Upper lobe of right lung (tissue), 1 donor: ENCODE measurements at regions not wholly inside any gene's neighbourhood (a gene's known extent, or its start where the extent isn't known, plus 50 kb on each side); places are given as distances from the start of the nearest gene placed in this dataset.

Experiments
- ATAC-seq: fragments of 200-7000 bp; cut with Tn5 transposase; one replicate; pipeline ENCODE4 v1.9.1; 2020; ENCODE audit warnings: mild to moderate bottlenecking, moderate library complexity
- DNase-seq: peaks from one replicate; pipeline ENCODE4 v3.0.0-alpha.2; 2020
- H3K27ac ChIP-seq: fragments of 200-600 bp; one replicate; pipeline ENCODE4 v1.8.0; 2022
- H3K27me3 ChIP-seq: fragments of 200-600 bp; one replicate; pipeline ENCODE4 v1.8.0; 2022; ENCODE audit warnings: mild to moderate bottlenecking
- H3K36me3 ChIP-seq: fragments of 200-600 bp; one replicate; pipeline ENCODE4 v1.8.0; 2022
- H3K4me1 ChIP-seq: fragments of 200-600 bp; one replicate; pipeline ENCODE4 v1.8.0; 2022
- H3K4me3 ChIP-seq: fragments of 200-600 bp; one replicate; pipeline ENCODE4 v1.8.0; 2022; ENCODE audit warnings: mild to moderate bottlenecking
- H3K9me3 ChIP-seq: fragments of 200-600 bp; one replicate; pipeline ENCODE4 v1.8.0; 2022
- intact Hi-C: fragments of 100-400 bp; cut with DNase I; formaldehyde crosslinking; loops from one replicate; pipeline ENCODE4 v1.11.0; 2022
- TF ChIP-seq, protein P1 (sequence below): fragments of 200-600 bp; IDR thresholded peaks from one replicate; pipeline ENCODE4 v1.8.0; 2022; ENCODE audit warnings: antibody characterized with exemption
- donor health status: DM: no; HTN: yes; CAD: no; lungs with severe emphysema.

DNA sequence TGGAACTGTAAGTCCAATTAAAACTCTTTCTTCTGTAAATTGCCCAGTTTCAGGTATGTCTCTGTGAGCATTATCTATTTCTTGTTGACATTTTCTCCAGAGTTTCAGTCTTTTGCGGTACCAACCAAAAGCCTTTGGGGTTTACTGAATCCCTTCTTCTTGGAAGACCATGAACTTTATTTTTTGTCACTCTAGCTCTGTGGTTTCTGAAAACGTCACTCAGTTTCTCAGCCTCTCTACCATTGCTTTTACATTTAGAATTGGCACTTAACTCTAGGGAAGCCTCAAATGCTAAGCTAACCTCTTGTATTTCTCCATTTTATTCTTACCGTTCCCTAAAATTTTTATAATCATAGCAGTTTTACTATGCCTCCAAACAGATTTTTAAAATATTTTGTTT lies 237.6 kb downstream of the CSNK2A3 start:
- Histone ChIP-seq H3K4me1 (no peaks in the 10 kb centered on the region), H3K36me3 (no peaks in the 10 kb centered on the region), H3K27ac (no peak overlapping the region), H3K4me3 (no peak overlapping the region), H3K9me3 (peaks cover 9% of the 10 kb centered on the region), H3K27me3 (no peaks in the 10 kb centered on the region)
- no peak for DNase-seq
- TF ChIP-seq, protein P1, sequence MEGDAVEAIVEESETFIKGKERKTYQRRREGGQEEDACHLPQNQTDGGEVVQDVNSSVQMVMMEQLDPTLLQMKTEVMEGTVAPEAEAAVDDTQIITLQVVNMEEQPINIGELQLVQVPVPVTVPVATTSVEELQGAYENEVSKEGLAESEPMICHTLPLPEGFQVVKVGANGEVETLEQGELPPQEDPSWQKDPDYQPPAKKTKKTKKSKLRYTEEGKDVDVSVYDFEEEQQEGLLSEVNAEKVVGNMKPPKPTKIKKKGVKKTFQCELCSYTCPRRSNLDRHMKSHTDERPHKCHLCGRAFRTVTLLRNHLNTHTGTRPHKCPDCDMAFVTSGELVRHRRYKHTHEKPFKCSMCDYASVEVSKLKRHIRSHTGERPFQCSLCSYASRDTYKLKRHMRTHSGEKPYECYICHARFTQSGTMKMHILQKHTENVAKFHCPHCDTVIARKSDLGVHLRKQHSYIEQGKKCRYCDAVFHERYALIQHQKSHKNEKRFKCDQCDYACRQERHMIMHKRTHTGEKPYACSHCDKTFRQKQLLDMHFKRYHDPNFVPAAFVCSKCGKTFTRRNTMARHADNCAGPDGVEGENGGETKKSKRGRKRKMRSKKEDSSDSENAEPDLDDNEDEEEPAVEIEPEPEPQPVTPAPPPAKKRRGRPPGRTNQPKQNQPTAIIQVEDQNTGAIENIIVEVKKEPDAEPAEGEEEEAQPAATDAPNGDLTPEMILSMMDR, result no peak
- no peak for ATAC-seq
- intact Hi-C loops, result no loop called here

DNA sequence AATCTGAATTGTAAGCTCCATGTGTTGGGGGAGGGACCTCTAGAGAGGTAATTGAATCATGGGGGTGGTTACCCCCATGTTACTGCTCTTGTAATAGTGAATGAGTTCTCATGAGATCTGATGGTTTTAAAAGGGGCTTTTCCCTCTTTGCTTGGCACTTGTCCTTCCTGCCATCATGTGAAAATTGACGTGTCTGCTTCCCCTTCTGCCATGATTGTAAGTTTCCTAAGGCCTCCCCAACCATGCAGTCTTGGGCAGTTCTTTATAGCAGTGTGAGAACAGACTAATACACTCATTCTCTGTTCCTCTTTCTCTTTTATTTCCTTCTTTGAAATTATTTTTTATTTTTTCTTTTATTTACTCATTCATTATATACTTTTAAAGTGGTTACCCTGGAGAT lies 239.4 kb downstream of the CSNK2A3 start:
- no peak for ATAC-seq
- TF ChIP-seq, protein P1, result no peak
- Histone ChIP-seq H3K9me3 (peaks cover 9% of the 10 kb centered on the region), H3K4me1 (no peaks in the 10 kb centered on the region), H3K27ac (no peak overlapping the region), H3K4me3 (no peak overlapping the region), H3K36me3 (no peaks in the 10 kb centered on the region), H3K27me3 (no peaks in the 10 kb centered on the region)
- intact Hi-C loops, result no loop called here
- DNase-seq, result no peak

GRCh38 chr11:11108026-11108425 lies 245.0 kb downstream of the CSNK2A3 start:
- TF ChIP-seq, protein P1, result no peak
- no peaks in the 10 kb centered on the region for H3K4me1 ChIP-seq
- ATAC-seq (no peak), DNase-seq (no peak)
- no peaks in the 10 kb centered on the region for H3K36me3 ChIP-seq
- H3K9me3 ChIP-seq, result peaks cover 2% of the 10 kb centered on the region
- H3K27ac ChIP-seq, result no peak overlapping the region
- intact Hi-C loops, result loop anchor here (5.0 kb wide), 1 partner anchor 529 kb away; no protein-coding TSS in a partner anchor
- H3K4me3 ChIP-seq, result no peak overlapping the region
- H3K27me3 ChIP-seq, result no peaks in the 10 kb centered on the region

GRCh38 chr11:11107076-11107723 lies 245.8 kb downstream of the CSNK2A3 start:
- H3K4me1 ChIP-seq, result no peaks in the 10 kb centered on the region
- H3K36me3 ChIP-seq, result no peaks in the 10 kb centered on the region
- H3K9me3 ChIP-seq, result no peaks in the 10 kb centered on the region
- TF ChIP-seq, protein P1, result no peak
- H3K4me3 ChIP-seq, result no peak overlapping the region
- intact Hi-C loops, result loop anchor here (5.0 kb wide), 1 partner anchor 530 kb away; no protein-coding TSS in a partner anchor
- DNase-seq, result no peak
- no peak for ATAC-seq
- H3K27ac ChIP-seq, result no peak overlapping the region
- no peaks in the 10 kb centered on the region for H3K27me3 ChIP-seq

DNA sequence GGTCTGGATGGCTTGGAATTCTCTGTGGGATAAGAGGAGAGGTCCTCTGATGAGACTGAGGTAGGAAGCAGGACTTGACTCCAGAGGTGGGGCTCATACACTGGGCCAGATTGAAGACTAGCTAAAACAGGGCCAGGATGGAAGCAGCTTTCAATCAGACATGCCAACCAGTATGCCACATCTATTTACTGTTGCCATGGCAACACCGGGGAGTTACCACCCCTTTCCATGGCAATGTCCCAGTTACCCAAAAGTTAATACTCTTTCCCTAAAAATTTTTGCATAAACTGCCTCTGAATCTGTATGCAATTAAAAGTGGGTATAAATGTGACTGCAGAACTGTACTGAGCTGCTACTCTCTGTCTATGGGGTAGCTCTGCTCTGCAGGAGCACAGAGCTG lies 247.5 kb upstream of the ZBED5 start:
- no peaks in the 10 kb centered on the region for H3K4me1 ChIP-seq
- no peaks in the 10 kb centered on the region for H3K9me3 ChIP-seq
- no peak overlapping the region for H3K4me3 ChIP-seq
- no peaks in the 10 kb centered on the region for H3K27me3 ChIP-seq
- intact Hi-C loops, result loop anchor here (5.0 kb wide), 1 partner anchor 532 kb away; no protein-coding TSS in a partner anchor
- H3K36me3 ChIP-seq, result no peaks in the 10 kb centered on the region
- no peak overlapping the region for H3K27ac ChIP-seq
- TF ChIP-seq, protein P1, result no peak
- ATAC-seq, result no peak
- no peak for DNase-seq
